SJCRH30 (cell line): ENCODE measurements at regions not wholly inside any gene's neighbourhood (a gene's known extent, or its start where the extent isn't known, plus 50 kb on each side); places are given as distances from the start of the nearest gene placed in this dataset.
"Not testable (repeated sequence)": the region's sequence is repeated elsewhere in the genome, so short reads cannot be mapped to it uniquely, and the experiment has no call there.

Experiments used
- DNase-seq, 2 experiments: peaks; one replicate each; pipeline ENCODE4 v3.0.0-alpha.2; 2015 to 2020
- H3K27ac ChIP-seq: fragments of 250-450 bp; sonication (Bioruptor Pico); 2 replicates; pipeline ENCODE4 v1.5.1; 2020; ENCODE audit warnings: mild to moderate bottlenecking, moderate library complexity
- H3K27me3 ChIP-seq: fragments of 250-450 bp; sonication (Bioruptor Pico); 2 replicates; pipeline ENCODE4 v1.5.1; 2020; ENCODE audit warnings: mild to moderate bottlenecking, moderate library complexity
- H3K36me3 ChIP-seq: fragments of 250-450 bp; sonication (Bioruptor Pico); 2 replicates; pipeline ENCODE4 v1.5.1; 2020; ENCODE audit warnings: mild to moderate bottlenecking, moderate library complexity
- H3K4me1 ChIP-seq: fragments of 250-450 bp; sonication (Bioruptor Pico); 2 replicates; pipeline ENCODE4 v1.5.1; 2020; ENCODE audit warnings: mild to moderate bottlenecking, moderate library complexity
- H3K4me3 ChIP-seq: fragments of 250-450 bp; sonication (Bioruptor Pico); 2 replicates; pipeline ENCODE4 v1.5.1; 2020; ENCODE audit warnings: mild to moderate bottlenecking, moderate library complexity
- H3K9me3 ChIP-seq: fragments of 250-450 bp; sonication (Bioruptor Pico); replicated peaks from 2 replicates; pipeline ENCODE4 v1.5.1; 2020; ENCODE audit warnings: mild to moderate bottlenecking, moderate library complexity

DNA sequence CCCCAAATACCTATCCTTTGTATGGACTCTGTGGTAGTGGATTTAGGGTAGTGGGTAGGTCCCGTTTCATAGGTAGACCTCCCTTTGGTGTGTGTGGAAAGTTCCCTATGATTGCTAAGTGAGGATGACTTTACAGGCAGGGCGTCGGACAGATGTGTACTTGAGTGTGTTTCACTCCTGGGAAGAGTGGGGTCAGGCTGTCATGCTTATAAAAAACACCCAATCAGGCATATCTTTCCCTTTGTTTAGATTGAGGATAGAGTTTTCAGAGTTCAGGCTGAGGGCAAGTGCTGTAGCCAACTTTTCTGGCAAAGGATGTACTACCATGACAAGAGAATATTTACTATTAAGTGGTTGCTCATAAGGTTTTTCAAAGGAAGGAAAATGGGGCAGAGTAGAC lies 242.0 kb downstream of the YTHDC2 start:
- DNase-seq: no peak
- Histone ChIP-seq H3K36me3 (no peaks in the 10 kb centered on the region), H3K4me3 (no peak overlapping the region), H3K9me3 (no peaks in the 10 kb centered on the region), H3K4me1 (no peaks in the 10 kb centered on the region), H3K27me3 (no peaks in the 10 kb centered on the region), H3K27ac (no peak overlapping the region)

- no peaks in the 10 kb centered on the region for H3K4me1 ChIP-seq
- no peak overlapping the region for H3K4me3 ChIP-seq
- DNase-seq: peak in 1 of 2 experiments; percentile 9
- H3K36me3 ChIP-seq: no peaks in the 10 kb centered on the region
- no peaks in the 10 kb centered on the region for H3K9me3 ChIP-seq
- H3K27me3 ChIP-seq: no peaks in the 10 kb centered on the region
- H3K27ac ChIP-seq: no peak overlapping the region
Observed at GRCh38 chr5:113757508-113757907, 244.0 kb downstream of the YTHDC2 start.

DNA sequence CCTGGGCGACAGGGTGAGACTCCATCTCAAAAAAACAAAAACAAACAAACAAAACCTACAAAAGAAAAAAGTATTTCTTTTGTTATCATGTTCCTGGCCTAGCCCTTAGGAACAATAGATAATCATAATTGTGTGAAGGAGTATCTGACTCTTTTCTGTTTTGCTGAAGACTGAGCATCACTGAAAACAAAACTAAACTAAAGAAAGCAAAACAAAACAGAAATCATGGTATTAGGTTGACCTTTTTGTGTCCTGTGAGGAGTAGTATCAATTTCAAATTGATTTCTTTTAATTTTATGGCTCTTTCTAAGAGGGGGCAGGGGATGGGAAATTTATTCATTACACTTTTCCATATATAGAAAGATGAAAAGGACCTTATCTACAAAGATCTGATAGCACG lies 246.0 kb downstream of the YTHDC2 start:
- Histone ChIP-seq H3K36me3 (no peaks in the 10 kb centered on the region), H3K27me3 (no peaks in the 10 kb centered on the region), H3K4me3 (no peak overlapping the region), H3K9me3 (no peaks in the 10 kb centered on the region), H3K4me1 (no peaks in the 10 kb centered on the region), H3K27ac (no peak overlapping the region)
- DNase-seq: no peak

DNA sequence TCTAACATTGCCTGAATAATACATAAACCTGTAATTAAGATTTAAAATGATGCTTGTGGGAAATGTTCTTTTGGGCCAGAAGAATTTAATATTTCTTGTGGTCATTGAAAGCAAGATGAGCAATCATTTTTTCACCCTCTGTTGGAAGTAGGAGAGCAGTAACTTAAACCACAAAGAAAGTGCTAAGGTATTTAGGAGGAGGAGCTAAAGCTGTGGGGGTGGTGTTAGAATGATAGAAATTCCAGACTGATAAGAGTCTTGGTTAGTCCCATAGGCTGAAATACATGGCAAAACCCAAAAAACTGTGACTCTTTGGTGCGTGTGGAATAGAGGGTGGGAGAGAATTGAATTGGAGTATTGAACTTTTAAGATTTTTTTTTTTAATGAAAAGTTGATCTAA lies 247.0 kb downstream of the YTHDC2 start:
- no peaks in the 10 kb centered on the region for H3K36me3 ChIP-seq

DNA sequence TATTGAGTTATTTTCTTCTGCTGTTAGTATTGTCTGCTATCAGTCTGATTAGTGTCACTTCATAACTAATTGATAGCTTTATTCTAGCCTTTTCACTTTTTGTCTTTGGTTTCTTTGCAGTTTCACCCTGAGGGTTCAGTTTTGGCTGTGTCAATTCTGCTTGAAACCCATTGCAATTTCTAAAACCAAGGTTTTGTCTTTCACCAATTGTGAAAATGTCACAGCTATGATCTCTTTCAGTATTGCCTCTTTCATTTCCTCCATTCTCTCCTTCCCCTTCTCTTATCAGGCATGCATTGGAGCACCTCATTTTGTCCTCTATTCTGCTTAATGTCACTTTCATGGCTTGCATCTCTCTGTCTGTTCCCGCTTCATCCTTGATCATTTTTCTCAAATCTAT lies 248.1 kb downstream of the YTHDC2 start:
- Histone ChIP-seq H3K36me3 (no peaks in the 10 kb centered on the region), H3K27me3 (no peaks in the 10 kb centered on the region)
- DNase-seq: no peak

More for the DNA sequence above, 247.0 kb downstream of the YTHDC2 start:
- Histone ChIP-seq H3K27me3 (no peaks in the 10 kb centered on the region), H3K9me3 (no peaks in the 10 kb centered on the region), H3K27ac (no peak overlapping the region), H3K4me1 (no peaks in the 10 kb centered on the region), H3K4me3 (no peak overlapping the region)
- no peak for DNase-seq

GRCh38 chr5:113764382-113764781 lies 250.9 kb downstream of the YTHDC2 start:
- no peaks in the 10 kb centered on the region for H3K27me3 ChIP-seq
- 0 out of 2 replicates have a peak, but pooled peaks cover 5% of the 10 kb centered on the region for H3K9me3 ChIP-seq
- no peak overlapping the region for H3K4me3 ChIP-seq
- H3K4me1 ChIP-seq: no peaks in the 10 kb centered on the region
- DNase-seq: no peak
- H3K27ac ChIP-seq: no peak overlapping the region
- no peaks in the 10 kb centered on the region for H3K36me3 ChIP-seq

More for the DNA sequence above, 248.1 kb downstream of the YTHDC2 start:
- Histone ChIP-seq H3K9me3 (0 out of 2 replicates have a peak, but pooled peaks cover 1% of the 10 kb centered on the region), H3K27ac (no peak overlapping the region), H3K4me3 (no peak overlapping the region), H3K4me1 (no peaks in the 10 kb centered on the region)

DNA sequence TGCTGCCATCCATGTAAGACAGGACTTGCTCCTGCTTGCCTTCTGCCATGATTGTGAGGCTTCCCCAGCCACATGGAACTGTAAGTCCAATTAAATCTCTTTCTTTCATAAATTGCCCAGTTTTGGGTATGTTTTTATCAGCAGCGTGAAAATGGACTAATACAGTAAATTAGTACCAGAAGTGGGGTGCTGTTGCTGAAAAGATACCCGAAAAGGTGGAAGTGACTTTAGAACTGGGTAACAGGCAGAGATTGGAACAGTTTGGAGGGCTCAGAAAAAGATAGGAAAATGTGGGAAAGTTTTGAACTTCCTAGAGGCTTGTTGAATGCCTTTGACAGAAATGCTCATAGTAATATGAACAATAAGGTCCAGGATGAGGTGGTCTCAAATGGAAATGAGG lies 253.3 kb downstream of the YTHDC2 start:
- not testable (repeated sequence) for H3K27me3 ChIP-seq, H3K4me3 ChIP-seq, H3K9me3 ChIP-seq, DNase-seq, H3K27ac ChIP-seq, H3K36me3 ChIP-seq, H3K4me1 ChIP-seq

GRCh38 chr5:113770648-113771047 lies 257.2 kb downstream of the YTHDC2 start:
- DNase-seq: no peak
- no peaks in the 10 kb centered on the region for H3K36me3 ChIP-seq
- 0 out of 2 replicates have a peak, but pooled peaks cover 5% of the 10 kb centered on the region for H3K9me3 ChIP-seq
- H3K27me3 ChIP-seq: no peaks in the 10 kb centered on the region
- no peak overlapping the region for H3K4me3 ChIP-seq
- H3K27ac ChIP-seq: no peak overlapping the region
- no peaks in the 10 kb centered on the region for H3K4me1 ChIP-seq

- 0 out of 2 replicates have a peak, but pooled peaks cover 5% of the 10 kb centered on the region for H3K9me3 ChIP-seq
- no peak overlapping the region for H3K27ac ChIP-seq
- no peak for DNase-seq
- H3K36me3 ChIP-seq: no peaks in the 10 kb centered on the region
- H3K27me3 ChIP-seq: no peaks in the 10 kb centered on the region
- no peaks in the 10 kb centered on the region for H3K4me1 ChIP-seq
- no peak overlapping the region for H3K4me3 ChIP-seq
Observed at GRCh38 chr5:113771483-113771882, 258.0 kb downstream of the YTHDC2 start.

DNA sequence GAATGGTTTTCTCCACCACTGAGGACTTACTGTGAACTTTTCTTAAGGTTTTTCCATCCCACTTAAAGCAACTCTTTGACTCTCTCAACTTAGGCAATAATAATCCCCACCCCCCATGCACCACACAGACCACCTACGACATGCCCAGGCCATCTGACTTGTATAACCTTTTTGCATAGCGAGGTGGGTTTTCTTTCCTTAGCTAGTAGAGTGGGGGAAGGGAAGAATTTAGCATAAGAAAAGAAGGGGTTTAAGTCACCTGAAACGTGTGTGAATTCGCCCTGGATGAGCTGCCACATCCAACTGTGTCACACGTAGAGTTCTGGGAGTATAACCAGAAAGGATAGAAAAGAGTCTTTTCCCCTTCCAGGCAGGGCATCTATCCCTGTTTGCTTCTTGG lies 262.7 kb downstream of the YTHDC2 start:
- DNase-seq: no peak
- no peak overlapping the region for H3K27ac ChIP-seq

GRCh38 chr5:113776832-113777525 lies 263.5 kb downstream of the YTHDC2 start:
- Histone ChIP-seq H3K9me3 (no peaks in the 10 kb centered on the region), H3K4me1 (no peaks in the 10 kb centered on the region), H3K27ac (no peak overlapping the region), H3K36me3 (no peaks in the 10 kb centered on the region), H3K27me3 (no peaks in the 10 kb centered on the region), H3K4me3 (no peak overlapping the region)
- peak; percentile 3 to 21 for DNase-seq

More for the DNA sequence above, 262.7 kb downstream of the YTHDC2 start:
- Histone ChIP-seq H3K9me3 (no peaks in the 10 kb centered on the region), H3K4me1 (no peaks in the 10 kb centered on the region), H3K36me3 (no peaks in the 10 kb centered on the region), H3K27me3 (no peaks in the 10 kb centered on the region), H3K4me3 (no peak overlapping the region)

GRCh38 chr5:113778147-113778546 lies 264.7 kb downstream of the YTHDC2 start:
- Histone ChIP-seq H3K36me3 (no peaks in the 10 kb centered on the region), H3K27ac (no peak overlapping the region), H3K4me3 (no peak overlapping the region), H3K9me3 (no peaks in the 10 kb centered on the region), H3K4me1 (no peaks in the 10 kb centered on the region), H3K27me3 (no peaks in the 10 kb centered on the region)
- no peak for DNase-seq

DNA sequence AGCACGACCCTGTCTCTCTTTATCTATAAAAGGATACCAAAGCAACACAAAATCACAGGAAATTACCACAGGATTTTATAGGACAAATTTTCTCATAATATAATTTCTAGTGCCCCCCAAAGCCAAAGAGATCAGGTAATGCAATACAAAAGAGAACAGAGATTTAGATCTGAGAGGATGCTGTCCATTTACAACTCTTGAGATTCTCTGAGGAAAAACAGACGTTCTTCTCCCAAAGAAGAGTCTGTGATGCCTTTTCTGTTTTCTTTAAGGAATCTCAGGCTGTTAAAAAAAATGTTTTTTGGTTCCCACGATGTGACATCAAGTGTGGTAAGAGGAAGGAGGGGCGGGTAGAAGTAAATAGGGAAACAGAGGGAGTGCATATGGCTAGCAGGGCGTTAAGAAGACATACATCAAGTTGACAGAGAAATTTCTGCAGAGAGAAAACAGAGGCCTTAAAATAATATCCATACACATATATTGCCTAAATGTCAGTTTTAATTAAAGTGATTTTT lies 274.7 kb downstream of the YTHDC2 start:
- Histone ChIP-seq H3K27ac (no peak overlapping the region), H3K9me3 (no peaks in the 10 kb centered on the region), H3K27me3 (no peaks in the 10 kb centered on the region), H3K36me3 (no peaks in the 10 kb centered on the region), H3K4me3 (no peak overlapping the region), H3K4me1 (no peaks in the 10 kb centered on the region)
- no peak for DNase-seq

DNA sequence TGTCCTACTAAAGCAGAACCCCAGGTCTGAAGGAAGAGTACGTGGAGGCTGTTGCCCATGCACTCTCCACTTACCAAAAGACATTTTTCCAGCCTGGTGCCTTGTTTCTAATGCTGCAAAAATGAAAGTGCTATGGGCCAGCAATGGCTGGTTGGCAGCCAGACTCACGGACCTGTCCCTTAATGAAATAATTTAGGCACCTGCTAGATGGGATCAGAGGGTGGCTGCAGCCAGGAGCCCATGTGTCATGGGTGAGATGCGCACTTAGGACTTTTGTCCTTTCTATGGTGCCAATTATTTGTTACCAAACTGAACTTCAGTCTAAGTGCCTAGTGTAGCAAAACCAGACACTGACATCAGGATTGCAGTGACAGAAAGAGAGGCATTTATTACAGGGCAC lies 276.3 kb downstream of the YTHDC2 start:
- no peak overlapping the region for H3K4me3 ChIP-seq
- H3K36me3 ChIP-seq: no peaks in the 10 kb centered on the region
- no peaks in the 10 kb centered on the region for H3K9me3 ChIP-seq
- H3K27me3 ChIP-seq: no peaks in the 10 kb centered on the region
- H3K4me1 ChIP-seq: no peaks in the 10 kb centered on the region
- H3K27ac ChIP-seq: no peak overlapping the region
- DNase-seq: no peak

GRCh38 chr5:113792806-113793205 lies 279.3 kb downstream of the YTHDC2 start:
- no peak for DNase-seq
- no peaks in the 10 kb centered on the region for H3K9me3 ChIP-seq
- H3K4me1 ChIP-seq: no peaks in the 10 kb centered on the region
- no peaks in the 10 kb centered on the region for H3K36me3 ChIP-seq
- no peak overlapping the region for H3K27ac ChIP-seq
- no peak overlapping the region for H3K4me3 ChIP-seq
- H3K27me3 ChIP-seq: no peaks in the 10 kb centered on the region

DNA sequence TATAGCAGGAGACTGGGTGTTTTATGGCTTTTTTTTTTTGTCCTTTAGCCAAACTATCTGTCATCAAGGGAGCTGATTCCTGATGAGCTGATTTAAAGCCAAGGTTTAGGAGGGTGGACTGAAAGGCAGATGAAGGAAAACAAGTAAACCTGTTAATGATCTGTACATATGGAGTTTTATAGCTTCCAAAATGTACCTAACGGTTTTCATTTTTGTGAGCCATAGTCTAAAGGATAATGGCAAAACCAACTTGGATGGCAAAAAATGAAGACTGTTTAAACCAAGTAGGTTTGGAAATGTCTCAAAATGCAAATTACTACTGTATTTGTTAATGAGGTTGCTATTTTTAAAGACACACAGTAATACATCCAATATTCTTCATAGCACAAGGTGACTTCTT lies 281.5 kb downstream of the YTHDC2 start:
- Histone ChIP-seq H3K27ac (no peak overlapping the region), H3K4me1 (no peaks in the 10 kb centered on the region), H3K36me3 (no peaks in the 10 kb centered on the region), H3K9me3 (no peaks in the 10 kb centered on the region), H3K4me3 (no peak overlapping the region), H3K27me3 (no peaks in the 10 kb centered on the region)
- DNase-seq: no peak
